Neural cell (in vitro differentiated cells): ENCODE measurements at regions not wholly inside any gene's neighbourhood (a gene's known extent, or its start where the extent isn't known, plus 50 kb on each side); places are given as distances from the start of the nearest gene placed in this dataset.

Source experiments
- CTCF ChIP-seq: fragments of 450-650 bp; IDR thresholded peaks from 2 replicates; pipeline ENCODE4 v1.5.1; 2014; ENCODE audit warnings: antibody characterized with exemption, mild to moderate bottlenecking, moderate library complexity; ENCODE audit not compliant: poor library complexity, severe bottlenecking
- EP300 ChIP-seq: fragments of 450-650 bp; conservative IDR thresholded peaks from 2 replicates; pipeline ENCODE4 v1.6.1; 2014; ENCODE audit warnings: antibody characterized with exemption, mild to moderate bottlenecking, moderate library complexity; ENCODE audit not compliant: poor library complexity, severe bottlenecking
- EZH2 ChIP-seq: fragments of 200-600, 300-800 bp; shearing (Covaris generic), sonication (generic); IDR thresholded peaks from 2 replicates; pipeline ENCODE4 v1.6.1; 2014; ENCODE audit warnings: antibody characterized with exemption, low read length, borderline replicate concordance, mild to moderate bottlenecking; ENCODE audit not compliant: insufficient read depth, poor library complexity, severe bottlenecking
- POLR2AphosphoS5 ChIP-seq: IDR thresholded peaks from 2 replicates; pipeline ENCODE4 v1.6.1; 2012
- RAD21 ChIP-seq: fragments of 450-650 bp; conservative IDR thresholded peaks from 2 replicates; pipeline ENCODE4 v1.6.1; 2014; ENCODE audit warnings: antibody characterized with exemption, mild to moderate bottlenecking, moderate library complexity
- REST ChIP-seq: IDR thresholded peaks from 2 replicates; pipeline ENCODE4 v1.6.1; 2012; ENCODE audit warnings: borderline replicate concordance

GRCh38 chr10:69692267-69692666 is 62.2 kb downstream of the FAM241B start:
- no peak for TF ChIP-seq CTCF
- no peak for TF ChIP-seq EP300
- no peak for TF ChIP-seq RAD21
- no peak for TF ChIP-seq EZH2
- TF ChIP-seq REST: no peak
- TF ChIP-seq POLR2AphosphoS5: no peak
